22Rv1 (cell line): ENCODE measurements at regions not wholly inside any gene's neighbourhood (a gene's known extent, or its start where the extent isn't known, plus 50 kb on each side); places are given as distances from the start of the nearest gene placed in this dataset.

Experiments
- ZFX ChIP-seq: fragments of 450-650 bp; IDR thresholded peaks from 2 replicates; pipeline ENCODE4 v1.6.1; 2017; ENCODE audit warnings: antibody characterized with exemption, borderline replicate concordance
- TF ChIP-seq, protein P1 (sequence below): fragments of 450-650 bp; IDR thresholded peaks from 2 replicates; pipeline ENCODE4 v1.5.1; 2017; ENCODE audit warnings: mild to moderate bottlenecking

DNA sequence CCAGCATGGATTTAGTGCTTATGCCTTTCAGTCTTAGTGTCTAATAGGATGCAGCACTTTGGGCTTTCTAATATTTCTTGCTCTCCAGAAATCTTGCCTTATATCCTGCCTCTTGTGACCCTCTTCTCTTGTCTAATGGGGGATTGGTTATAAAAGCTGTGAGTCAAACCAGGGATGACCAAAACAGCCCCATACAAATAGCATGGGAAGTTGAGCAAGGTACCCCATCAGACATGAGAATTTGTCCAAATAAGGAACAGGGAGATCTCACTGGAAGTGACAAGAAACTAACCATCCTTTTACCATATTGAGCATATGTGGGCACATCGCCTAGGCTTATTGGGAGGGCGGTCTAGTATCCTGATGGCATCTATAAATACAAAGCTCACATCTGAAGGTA lies 78.8 kb upstream of the BZW1 start:
- TF ChIP-seq, protein P1, sequence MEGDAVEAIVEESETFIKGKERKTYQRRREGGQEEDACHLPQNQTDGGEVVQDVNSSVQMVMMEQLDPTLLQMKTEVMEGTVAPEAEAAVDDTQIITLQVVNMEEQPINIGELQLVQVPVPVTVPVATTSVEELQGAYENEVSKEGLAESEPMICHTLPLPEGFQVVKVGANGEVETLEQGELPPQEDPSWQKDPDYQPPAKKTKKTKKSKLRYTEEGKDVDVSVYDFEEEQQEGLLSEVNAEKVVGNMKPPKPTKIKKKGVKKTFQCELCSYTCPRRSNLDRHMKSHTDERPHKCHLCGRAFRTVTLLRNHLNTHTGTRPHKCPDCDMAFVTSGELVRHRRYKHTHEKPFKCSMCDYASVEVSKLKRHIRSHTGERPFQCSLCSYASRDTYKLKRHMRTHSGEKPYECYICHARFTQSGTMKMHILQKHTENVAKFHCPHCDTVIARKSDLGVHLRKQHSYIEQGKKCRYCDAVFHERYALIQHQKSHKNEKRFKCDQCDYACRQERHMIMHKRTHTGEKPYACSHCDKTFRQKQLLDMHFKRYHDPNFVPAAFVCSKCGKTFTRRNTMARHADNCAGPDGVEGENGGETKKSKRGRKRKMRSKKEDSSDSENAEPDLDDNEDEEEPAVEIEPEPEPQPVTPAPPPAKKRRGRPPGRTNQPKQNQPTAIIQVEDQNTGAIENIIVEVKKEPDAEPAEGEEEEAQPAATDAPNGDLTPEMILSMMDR = no peak
- no peak for TF ChIP-seq ZFX
